ENCODE measurements at regions not wholly inside any gene's neighbourhood (a gene's known extent, or its start where the extent isn't known, plus 50 kb on each side); places are given as distances from the start of the nearest gene placed in this dataset.
"Not testable (repeated sequence)": the region's sequence is repeated elsewhere in the genome, so short reads cannot be mapped to it uniquely, and the experiment has no call there.

- H3K4me3 Mint-ChIP-seq (ENCODE audit: unreplicated experiment) = no peak overlapping the region
- no peaks in the 10 kb centered on the region for H3K9me3 Mint-ChIP-seq (ENCODE audit: unreplicated experiment)
- no peak overlapping the region for H3K27ac Mint-ChIP-seq (ENCODE audit: unreplicated experiment)
- DNase-seq (ENCODE audit: low spot score) = no peak
- H3K4me1 Mint-ChIP-seq (ENCODE audit: unreplicated experiment) = no peaks in the 10 kb centered on the region
- peaks cover 7% of the 10 kb centered on the region for H3K27me3 Mint-ChIP-seq (ENCODE audit: unreplicated experiment)
- no peaks in the 10 kb centered on the region for H3K36me3 Mint-ChIP-seq (ENCODE audit: low read depth, unreplicated experiment)
- TF ChIP-seq, protein P1, sequence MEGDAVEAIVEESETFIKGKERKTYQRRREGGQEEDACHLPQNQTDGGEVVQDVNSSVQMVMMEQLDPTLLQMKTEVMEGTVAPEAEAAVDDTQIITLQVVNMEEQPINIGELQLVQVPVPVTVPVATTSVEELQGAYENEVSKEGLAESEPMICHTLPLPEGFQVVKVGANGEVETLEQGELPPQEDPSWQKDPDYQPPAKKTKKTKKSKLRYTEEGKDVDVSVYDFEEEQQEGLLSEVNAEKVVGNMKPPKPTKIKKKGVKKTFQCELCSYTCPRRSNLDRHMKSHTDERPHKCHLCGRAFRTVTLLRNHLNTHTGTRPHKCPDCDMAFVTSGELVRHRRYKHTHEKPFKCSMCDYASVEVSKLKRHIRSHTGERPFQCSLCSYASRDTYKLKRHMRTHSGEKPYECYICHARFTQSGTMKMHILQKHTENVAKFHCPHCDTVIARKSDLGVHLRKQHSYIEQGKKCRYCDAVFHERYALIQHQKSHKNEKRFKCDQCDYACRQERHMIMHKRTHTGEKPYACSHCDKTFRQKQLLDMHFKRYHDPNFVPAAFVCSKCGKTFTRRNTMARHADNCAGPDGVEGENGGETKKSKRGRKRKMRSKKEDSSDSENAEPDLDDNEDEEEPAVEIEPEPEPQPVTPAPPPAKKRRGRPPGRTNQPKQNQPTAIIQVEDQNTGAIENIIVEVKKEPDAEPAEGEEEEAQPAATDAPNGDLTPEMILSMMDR (IDR thresholded peaks at IDR 0.05; ENCODE audit: unreplicated experiment) = no peak
Measured at GRCh38 chr9:134548185-134548584, 93.4 kb upstream of the COL5A1 start.

- Mint-ChIP-seq H3K27me3 (ENCODE audit: unreplicated experiment) (peaks cover 9% of the 10 kb centered on the region), H3K36me3 (ENCODE audit: low read depth, unreplicated experiment) (no peaks in the 10 kb centered on the region), H3K4me1 (ENCODE audit: unreplicated experiment) (peaks cover under 1% of the 10 kb centered on the region), H3K9me3 (ENCODE audit: unreplicated experiment) (no peaks in the 10 kb centered on the region), H3K4me3 (ENCODE audit: unreplicated experiment) (no peak overlapping the region), H3K27ac (ENCODE audit: unreplicated experiment) (no peak overlapping the region)
- TF ChIP-seq, protein P1 (IDR thresholded peaks at IDR 0.05; ENCODE audit: unreplicated experiment) = no peak
- no peak for DNase-seq (ENCODE audit: low spot score)
Measured at GRCh38 chr9:134548618-134549017, 93.0 kb upstream of the COL5A1 start.

DNA sequence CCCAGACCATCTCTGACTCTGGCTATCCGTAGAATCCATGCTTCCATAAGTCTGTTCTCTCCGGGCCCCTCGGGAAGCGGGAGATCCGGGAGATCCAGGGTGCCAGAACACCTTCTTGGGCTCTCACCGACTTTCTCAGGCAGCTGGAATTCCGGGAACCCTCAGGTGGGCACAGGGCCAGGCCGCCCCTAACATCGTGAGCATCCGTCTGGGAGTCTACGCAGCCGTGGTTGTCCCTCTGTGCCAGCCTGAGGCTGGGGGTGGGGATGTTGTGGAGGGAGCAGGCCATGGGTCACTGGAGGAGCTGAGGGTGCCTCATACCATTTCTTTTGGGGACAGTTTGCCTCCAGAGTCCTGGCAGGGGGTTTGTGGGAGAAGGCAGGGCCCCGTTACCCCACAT is 92.3 kb upstream of the COL5A1 start:
- Mint-ChIP-seq H3K36me3 (ENCODE audit: low read depth, unreplicated experiment) (no peaks in the 10 kb centered on the region), H3K27me3 (ENCODE audit: unreplicated experiment) (peaks cover 11% of the 10 kb centered on the region), H3K4me1 (ENCODE audit: unreplicated experiment) (peaks cover 2% of the 10 kb centered on the region), H3K4me3 (ENCODE audit: unreplicated experiment) (no peak overlapping the region), H3K27ac (ENCODE audit: unreplicated experiment) (no peak overlapping the region), H3K9me3 (ENCODE audit: unreplicated experiment) (no peaks in the 10 kb centered on the region)
- TF ChIP-seq, protein P1 (IDR thresholded peaks at IDR 0.05; ENCODE audit: unreplicated experiment) = no peak
- DNase-seq (ENCODE audit: low spot score) = no peak

DNA sequence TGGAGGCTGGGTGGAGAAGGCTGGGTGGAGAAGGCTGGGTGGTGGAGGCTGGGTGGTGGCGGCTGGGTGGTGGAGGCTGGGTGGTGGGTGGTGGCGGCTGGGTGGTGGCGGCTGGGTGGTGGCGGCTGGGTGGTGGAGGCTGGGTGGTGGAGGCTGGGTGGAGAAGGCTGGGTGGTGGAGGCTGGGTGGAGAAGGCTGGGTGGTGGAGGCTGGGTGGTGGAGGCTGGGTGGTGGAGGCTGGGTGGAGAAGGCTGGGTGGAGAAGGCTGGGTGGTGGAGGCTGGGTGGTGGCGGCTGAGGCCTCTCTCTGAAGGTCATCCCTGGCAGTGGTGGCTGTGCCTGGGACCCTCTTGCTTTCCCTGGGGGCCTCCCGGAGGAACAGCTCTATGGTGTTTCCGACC is 91.5 kb upstream of the COL5A1 start:
- H3K4me1 Mint-ChIP-seq (ENCODE audit: unreplicated experiment); H3K4me3 Mint-ChIP-seq (ENCODE audit: unreplicated experiment); DNase-seq (ENCODE audit: low spot score); H3K36me3 Mint-ChIP-seq (ENCODE audit: low read depth, unreplicated experiment); H3K27ac Mint-ChIP-seq (ENCODE audit: unreplicated experiment); H3K9me3 Mint-ChIP-seq (ENCODE audit: unreplicated experiment): not testable (repeated sequence)
- H3K27me3 Mint-ChIP-seq (ENCODE audit: unreplicated experiment) = peaks cover 10% of the 10 kb centered on the region

- Mint-ChIP-seq H3K36me3 (ENCODE audit: low read depth, unreplicated experiment) (no peaks in the 10 kb centered on the region), H3K4me3 (ENCODE audit: unreplicated experiment) (no peak overlapping the region), H3K9me3 (ENCODE audit: unreplicated experiment) (no peaks in the 10 kb centered on the region), H3K27ac (ENCODE audit: unreplicated experiment) (no peak overlapping the region), H3K27me3 (ENCODE audit: unreplicated experiment) (peaks cover 9% of the 10 kb centered on the region), H3K4me1 (ENCODE audit: unreplicated experiment) (peaks cover 5% of the 10 kb centered on the region)
- DNase-seq (ENCODE audit: low spot score) = no peak
- TF ChIP-seq, protein P1 (IDR thresholded peaks at IDR 0.05; ENCODE audit: unreplicated experiment) = no peak
Measured at GRCh38 chr9:134550584-134550983, 91.0 kb upstream of the COL5A1 start.

DNA sequence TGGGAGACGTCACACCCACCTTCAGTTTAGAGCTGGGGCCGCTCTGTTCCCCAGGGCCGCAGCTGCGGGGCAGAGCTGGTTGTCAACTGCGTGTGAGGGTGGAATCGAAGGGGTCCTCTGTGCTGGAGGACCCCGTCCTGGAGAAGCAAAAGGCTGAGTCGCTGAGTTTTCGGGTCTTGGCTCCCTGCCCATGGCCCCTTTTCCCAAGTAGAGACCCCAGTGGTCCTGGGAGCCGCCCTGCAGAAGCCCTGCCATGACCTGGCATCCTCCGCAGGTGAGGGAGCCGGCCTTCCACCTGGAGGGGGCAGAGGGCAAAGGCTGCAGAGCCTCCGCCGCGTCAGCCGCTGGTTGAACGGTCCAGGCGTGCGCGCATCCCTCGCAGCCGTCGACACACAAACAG is 90.4 kb upstream of the COL5A1 start:
- TF ChIP-seq, protein P1 (IDR thresholded peaks at IDR 0.05; ENCODE audit: unreplicated experiment) = no peak
- peaks cover 9% of the 10 kb centered on the region for H3K27me3 Mint-ChIP-seq (ENCODE audit: unreplicated experiment)
- no peaks in the 10 kb centered on the region for H3K36me3 Mint-ChIP-seq (ENCODE audit: low read depth, unreplicated experiment)
- H3K27ac Mint-ChIP-seq (ENCODE audit: unreplicated experiment) = no peak overlapping the region
- peaks cover 5% of the 10 kb centered on the region for H3K4me1 Mint-ChIP-seq (ENCODE audit: unreplicated experiment)
- no peak overlapping the region for H3K4me3 Mint-ChIP-seq (ENCODE audit: unreplicated experiment)
- DNase-seq (ENCODE audit: low spot score) = no peak
- no peaks in the 10 kb centered on the region for H3K9me3 Mint-ChIP-seq (ENCODE audit: unreplicated experiment)
